HepG2 (cell line): ENCODE measurements at regions not wholly inside any gene's neighbourhood (a gene's known extent, or its start where the extent isn't known, plus 50 kb on each side); places are given as distances from the start of the nearest gene placed in this dataset.

Experiments
- ATAC-seq: fragments of 200-7000 bp; cut with Tn5 transposase; 3 replicates; pipeline ENCODE4 v1.9.1; 2020; ENCODE audit warnings: mild to moderate bottlenecking, moderate library complexity
- BruUV-seq: library from RNA; stranded (reverse); fragments of 400-500 nt; replicated peaks from 2 replicates; lab custom pipeline; 2021; lab: Mats Ljungman, UMichigan
- CTCF ChIA-PET: fragments of 300-600 bp; formaldehyde crosslinking; extraction: SDS; loops from one replicate; lab custom pipeline; 2021; ENCODE audit warnings: low total read pairs, inconsistent platforms, low intra/inter-chr PET ratio; lab: Yijun Ruan, JAX
- POLR2A ChIA-PET: fragments of 350-600 bp; sonication (Branson Sonifier 250); formaldehyde crosslinking; loops from one replicate; lab custom pipeline; 2020; ENCODE audit warnings: antibody characterized with exemption, inconsistent platforms; lab: Yijun Ruan, JAX
- DNase-seq: peaks from one replicate; pipeline ENCODE4 v3.0.0-alpha.2; 2015; ENCODE audit warnings: low spot score
- FAIRE-seq: peaks from 3 replicates; lab custom pipeline; 2011; peaks lifted over from hg19 to GRCh38; lab: Jason Lieb, UNC
- H2AFZ ChIP-seq: one replicate; pipeline ENCODE4 v1.6.1; 2011; ENCODE audit warnings: low read length, inconsistent platforms
- H3K27ac ChIP-seq: fragments of 300-600 bp; 3 replicates; pipeline ENCODE4 v1.8.0; 2011; ENCODE audit warnings: mixed run types, mild to moderate bottlenecking, mixed read lengths, low read length, inconsistent platforms; ENCODE audit not compliant: insufficient read depth; ENCODE audit errors: extremely low read length
- H3K27me3 ChIP-seq, 2 experiments: fragments of 200-600 bp in 1 of 2; 2 replicates in 1 of 2; 3 replicates in 1 of 2; pipeline versions ENCODE4 v1.6.0 to v1.8.0; 2011; ENCODE audit warnings: low read length in 2 of 2, mild to moderate bottlenecking in 2 of 2, moderate library complexity in 2 of 2, inconsistent platforms in 1 of 2; ENCODE audit not compliant: insufficient read depth in 2 of 2, control insufficient read depth in 1 of 2
- H3K36me3 ChIP-seq, 2 experiments: fragments of 200-600 bp in 1 of 2; replicated peaks in 1 of 2; 2 replicates in 1 of 2; 3 replicates in 1 of 2; pipeline versions ENCODE4 v1.5.1 to v1.8.0; 2011; ENCODE audit warnings: low read length in 2 of 2, inconsistent platforms in 1 of 2; ENCODE audit not compliant: insufficient read depth in 2 of 2, control insufficient read depth in 1 of 2
- H3K4me1 ChIP-seq: 2 replicates; pipeline ENCODE4 v1.5.1; 2012; ENCODE audit warnings: low read length, inconsistent platforms; ENCODE audit not compliant: insufficient read depth
- H3K4me2 ChIP-seq: 2 replicates; pipeline ENCODE4 v1.6.0; 2011; ENCODE audit warnings: low read depth, low read length, inconsistent platforms
- H3K4me3 ChIP-seq, 3 experiments: fragments of 200-600 bp in 1 of 3; sonication (generic), shearing (Covaris generic) in 1 of 3; replicated peaks in 1 of 3; 2 replicates each; pipeline ENCODE4 v1.5.1; 2011 to 2016; ENCODE audit warnings: low read length in 3 of 3, inconsistent platforms in 2 of 3, low read depth in 2 of 3, mild to moderate bottlenecking in 2 of 3, control low read depth in 1 of 3, mixed read lengths in 1 of 3; ENCODE audit not compliant: insufficient read depth in 1 of 3
- H3K79me2 ChIP-seq: one replicate; pipeline ENCODE4 v1.6.1; 2011; ENCODE audit warnings: low read length, inconsistent platforms; ENCODE audit not compliant: insufficient read depth
- H3K9ac ChIP-seq: 2 replicates; pipeline ENCODE4 v1.6.0; 2011; ENCODE audit warnings: mild to moderate bottlenecking, low read depth, low read length, inconsistent platforms; ENCODE audit not compliant: insufficient read depth
- H3K9me3 ChIP-seq: 2 replicates; pipeline ENCODE4 v1.5.1; 2012; ENCODE audit warnings: mild to moderate bottlenecking, low read length
- H4K20me1 ChIP-seq: 2 replicates; pipeline ENCODE4 v1.6.0; 2011; ENCODE audit warnings: inconsistent platforms, mild to moderate bottlenecking, low read length, moderate library complexity; ENCODE audit not compliant: insufficient read depth
- BORCS8-MEF2B ChIP-seq: sonication (generic); formaldehyde crosslinking; IDR thresholded peaks from 2 replicates; pipeline ENCODE4 v1.8.0; 2022; ENCODE audit warnings: mild to moderate bottlenecking, missing genetic modification reagents
- FLYWCH1 ChIP-seq: sonication (generic); formaldehyde crosslinking; IDR thresholded peaks from 2 replicates; pipeline ENCODE4 v1.8.1; 2023; ENCODE audit warnings: mild to moderate bottlenecking, missing genetic modification reagents
- KLF9 ChIP-seq: IDR thresholded peaks from 2 replicates; pipeline ENCODE4 v1.6.1; 2016; ENCODE audit warnings: low read depth
- PCBP2 ChIP-seq: fragments of 200-400 bp; formaldehyde crosslinking; optimal IDR thresholded peaks from 2 replicates; pipeline ENCODE3; 2018; ENCODE audit warnings: low read length, low read depth; ENCODE audit not compliant: poor library complexity, severe bottlenecking
- ZBTB1 ChIP-seq: sonication (generic); formaldehyde crosslinking; IDR thresholded peaks from 2 replicates; pipeline ENCODE4 v1.4.0; 2020; ENCODE audit warnings: missing genetic modification reagents, borderline replicate concordance
- ZFP1 ChIP-seq: IDR thresholded peaks from 2 replicates; pipeline ENCODE4 v1.6.1; 2016
- ZNF317 ChIP-seq: sonication (generic); formaldehyde crosslinking; IDR thresholded peaks from 2 replicates; pipeline ENCODE4 v1.5.0; 2020; ENCODE audit warnings: mild to moderate bottlenecking, missing genetic modification reagents
- ZNF33B ChIP-seq: sonication (generic); formaldehyde crosslinking; IDR thresholded peaks from 2 replicates; pipeline ENCODE4 v1.5.1; 2020; ENCODE audit warnings: mild to moderate bottlenecking, missing genetic modification reagents
- ZNF431 ChIP-seq: sonication (generic); formaldehyde crosslinking; IDR thresholded peaks from 2 replicates; pipeline ENCODE4 v1.9.0; 2022; ENCODE audit warnings: missing genetic modification reagents, low read depth, mild to moderate bottlenecking, borderline replicate concordance
- ZNF484 ChIP-seq: sonication (generic); formaldehyde crosslinking; IDR thresholded peaks from 2 replicates; pipeline ENCODE4 v1.5.1; 2020; ENCODE audit warnings: mild to moderate bottlenecking, low read depth, missing genetic modification reagents, borderline replicate concordance
- ZNF510 ChIP-seq: sonication (generic); formaldehyde crosslinking; IDR thresholded peaks from 2 replicates; pipeline ENCODE4 v1.4.0; 2020; ENCODE audit warnings: low read depth, mild to moderate bottlenecking, missing genetic modification reagents
- ZNF724P ChIP-seq: sonication (generic); formaldehyde crosslinking; IDR thresholded peaks from 2 replicates; pipeline ENCODE4 v1.8.0; 2022; ENCODE audit warnings: missing genetic modification reagents, borderline replicate concordance
- ZNF792 ChIP-seq: IDR thresholded peaks from 2 replicates; pipeline ENCODE4 v1.6.1; 2016
- ZNF879 ChIP-seq: sonication (generic); formaldehyde crosslinking; IDR thresholded peaks from 2 replicates; pipeline ENCODE4 v1.8.1; 2023; ENCODE audit warnings: missing genetic modification reagents
- whole genome bisulfite sequencing: methylation state at CpG from one replicate; pipeline ENCODE4 v1.1.6; 2017; ENCODE audit warnings: low lambda C conversion rate; 5-methylcytosine and 5-hydroxymethylcytosine counted together
- in situ Hi-C: cut with HindIII; loops from 2 replicates; pipeline ENCODE4 v1.10.0; 2017; ENCODE audit warnings: low pct_unique_long_range_greater_than_20kb; ENCODE audit not compliant: extremely low pct_ligation_motif_present
- intact Hi-C: fragments of 100-400 bp; cut with micrococcal nuclease; formaldehyde crosslinking; loops from one replicate; pipeline ENCODE4 v1.10.0; 2022; ENCODE audit not compliant: unreplicated experiment
- TF ChIP-seq, protein P1 (sequence below): sonication (generic); formaldehyde crosslinking; IDR thresholded peaks from 2 replicates; pipeline ENCODE4 v1.5.1; 2020; ENCODE audit warnings: mild to moderate bottlenecking, missing genetic modification reagents, borderline replicate concordance
- TF ChIP-seq, protein P2 (sequence below): sonication (generic); formaldehyde crosslinking; IDR thresholded peaks from 2 replicates; pipeline ENCODE4 v1.8.0; 2022; ENCODE audit warnings: mild to moderate bottlenecking, missing genetic modification reagents, moderate library complexity

DNA sequence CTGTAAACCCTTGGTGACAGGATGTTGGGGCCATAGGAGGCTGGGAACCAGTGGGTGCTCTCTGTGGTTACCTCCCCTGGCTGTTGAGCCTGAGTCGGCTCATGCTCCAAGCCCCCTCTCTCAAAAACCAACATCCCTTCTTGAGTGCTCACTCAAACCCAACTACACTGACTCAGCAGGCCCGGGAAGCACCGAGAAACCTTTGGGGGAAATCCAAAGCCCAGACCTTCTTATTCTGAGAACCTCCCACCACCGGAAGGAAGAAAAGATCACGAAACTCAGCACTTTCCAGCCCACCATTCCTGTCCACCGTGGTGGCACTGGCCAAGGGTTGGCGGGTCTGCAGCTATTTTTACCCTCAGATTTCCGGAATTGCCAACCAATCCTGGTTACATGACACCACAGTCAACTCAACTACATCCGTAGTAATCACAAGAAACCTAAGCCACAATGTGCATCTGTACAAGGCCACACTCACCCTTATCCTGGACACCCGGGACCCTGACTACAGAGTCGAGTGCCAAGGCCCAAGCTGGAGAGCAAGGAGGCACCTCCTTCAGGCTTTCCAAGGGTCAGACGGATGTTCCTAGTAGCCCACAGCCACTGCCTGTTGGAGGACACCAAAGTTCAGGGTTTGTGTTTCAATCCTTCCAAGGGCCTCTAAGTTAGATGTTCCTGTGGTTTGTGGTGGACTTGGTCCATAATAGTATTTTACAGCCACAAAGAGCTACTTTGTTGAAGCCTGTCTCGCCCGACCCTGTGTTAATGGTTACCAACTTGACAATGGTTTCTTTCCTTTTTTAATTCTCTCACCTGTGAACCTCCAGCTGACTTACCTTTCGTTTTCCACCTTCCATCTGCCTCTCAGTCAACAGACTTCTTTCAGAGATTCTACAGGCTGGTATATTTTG lies 317.0 kb downstream of the CDC5L start:
- POLR2A ChIA-PET, result no interaction called here
- BruUV-seq, result no TSS peak
- Histone ChIP-seq H3K36me3 (no peaks in the 10 kb centered on the region), H4K20me1 (no peaks in the 10 kb centered on the region), H3K9ac (no peak overlapping the region), H2AFZ (no peak overlapping the region)
- TF ChIP-seq ZNF317 (CRISPR knock-in tag) (no peak), ZNF510 (CRISPR knock-in tag) (no peak), FLYWCH1 (CRISPR knock-in tag) (no peak), ZFP1 (CRISPR knock-in tag) (no peak), ZNF724P (no peak), ZNF431 (CRISPR knock-in tag) (no peak), ZNF792 (no peak), ZNF33B (no peak), ZBTB1 (CRISPR knock-in tag) (no peak), PCBP2 (no peak), ZNF484 (no peak), BORCS8-MEF2B (CRISPR knock-in tag) (no peak), ZNF879 (CRISPR knock-in tag) (no peak), KLF9 (CRISPR knock-in tag) (no peak)
- TF ChIP-seq, protein P1, sequence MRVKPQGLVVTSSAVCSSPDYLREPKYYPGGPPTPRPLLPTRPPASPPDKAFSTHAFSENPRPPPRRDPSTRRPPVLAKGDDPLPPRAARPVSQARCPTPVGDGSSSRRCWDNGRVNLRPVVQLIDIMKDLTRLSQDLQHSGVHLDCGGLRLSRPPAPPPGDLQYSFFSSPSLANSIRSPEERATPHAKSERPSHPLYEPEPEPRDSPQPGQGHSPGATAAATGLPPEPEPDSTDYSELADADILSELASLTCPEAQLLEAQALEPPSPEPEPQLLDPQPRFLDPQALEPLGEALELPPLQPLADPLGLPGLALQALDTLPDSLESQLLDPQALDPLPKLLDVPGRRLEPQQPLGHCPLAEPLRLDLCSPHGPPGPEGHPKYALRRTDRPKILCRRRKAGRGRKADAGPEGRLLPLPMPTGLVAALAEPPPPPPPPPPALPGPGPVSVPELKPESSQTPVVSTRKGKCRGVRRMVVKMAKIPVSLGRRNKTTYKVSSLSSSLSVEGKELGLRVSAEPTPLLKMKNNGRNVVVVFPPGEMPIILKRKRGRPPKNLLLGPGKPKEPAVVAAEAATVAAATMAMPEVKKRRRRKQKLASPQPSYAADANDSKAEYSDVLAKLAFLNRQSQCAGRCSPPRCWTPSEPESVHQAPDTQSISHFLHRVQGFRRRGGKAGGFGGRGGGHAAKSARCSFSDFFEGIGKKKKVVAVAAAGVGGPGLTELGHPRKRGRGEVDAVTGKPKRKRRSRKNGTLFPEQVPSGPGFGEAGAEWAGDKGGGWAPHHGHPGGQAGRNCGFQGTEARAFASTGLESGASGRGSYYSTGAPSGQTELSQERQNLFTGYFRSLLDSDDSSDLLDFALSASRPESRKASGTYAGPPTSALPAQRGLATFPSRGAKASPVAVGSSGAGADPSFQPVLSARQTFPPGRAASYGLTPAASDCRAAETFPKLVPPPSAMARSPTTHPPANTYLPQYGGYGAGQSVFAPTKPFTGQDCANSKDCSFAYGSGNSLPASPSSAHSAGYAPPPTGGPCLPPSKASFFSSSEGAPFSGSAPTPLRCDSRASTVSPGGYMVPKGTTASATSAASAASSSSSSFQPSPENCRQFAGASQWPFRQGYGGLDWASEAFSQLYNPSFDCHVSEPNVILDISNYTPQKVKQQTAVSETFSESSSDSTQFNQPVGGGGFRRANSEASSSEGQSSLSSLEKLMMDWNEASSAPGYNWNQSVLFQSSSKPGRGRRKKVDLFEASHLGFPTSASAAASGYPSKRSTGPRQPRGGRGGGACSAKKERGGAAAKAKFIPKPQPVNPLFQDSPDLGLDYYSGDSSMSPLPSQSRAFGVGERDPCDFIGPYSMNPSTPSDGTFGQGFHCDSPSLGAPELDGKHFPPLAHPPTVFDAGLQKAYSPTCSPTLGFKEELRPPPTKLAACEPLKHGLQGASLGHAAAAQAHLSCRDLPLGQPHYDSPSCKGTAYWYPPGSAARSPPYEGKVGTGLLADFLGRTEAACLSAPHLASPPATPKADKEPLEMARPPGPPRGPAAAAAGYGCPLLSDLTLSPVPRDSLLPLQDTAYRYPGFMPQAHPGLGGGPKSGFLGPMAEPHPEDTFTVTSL (CRISPR knock-in tag), result no peak
- TF ChIP-seq, protein P2, sequence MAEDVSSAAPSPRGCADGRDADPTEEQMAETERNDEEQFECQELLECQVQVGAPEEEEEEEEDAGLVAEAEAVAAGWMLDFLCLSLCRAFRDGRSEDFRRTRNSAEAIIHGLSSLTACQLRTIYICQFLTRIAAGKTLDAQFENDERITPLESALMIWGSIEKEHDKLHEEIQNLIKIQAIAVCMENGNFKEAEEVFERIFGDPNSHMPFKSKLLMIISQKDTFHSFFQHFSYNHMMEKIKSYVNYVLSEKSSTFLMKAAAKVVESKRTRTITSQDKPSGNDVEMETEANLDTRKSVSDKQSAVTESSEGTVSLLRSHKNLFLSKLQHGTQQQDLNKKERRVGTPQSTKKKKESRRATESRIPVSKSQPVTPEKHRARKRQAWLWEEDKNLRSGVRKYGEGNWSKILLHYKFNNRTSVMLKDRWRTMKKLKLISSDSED (CRISPR knock-in tag), result no peak
- TF ChIP-seq, all 625 proteins: peak for 0
- DNase-seq, result no peak
- Histone ChIP-seq H3K79me2 (no peaks in the 10 kb centered on the region), H3K27ac (no peak overlapping the region), H3K9me3 (no peaks in the 10 kb centered on the region), H3K27me3 (peaks cover 0 to 9% of the 10 kb centered on the region in 2 experiments; a peak in 2 of 5 replicates), H3K4me1 (peaks cover 19% of the 10 kb centered on the region), H3K4me2 (no peak overlapping the region), H3K4me3 (no peak overlapping the region)
- WGBS, result 13% methylated on average over 14 of the region's 15 CpGs
- CTCF ChIA-PET, result no interaction called here
- in situ Hi-C loops (no loop called here), intact Hi-C loops (no loop called here)
- no peak for FAIRE-seq
- no peak for ATAC-seq
